ENCODE measurements at regions not wholly inside any gene's neighbourhood (a gene's known extent, or its start where the extent isn't known, plus 50 kb on each side); places are given as distances from the start of the nearest gene placed in this dataset.
A peak's percentile ranks its signal among the peaks of the same experiment; 100 is the strongest.

GRCh38 chr12:93098077-93098476 is 169.0 kb upstream of the EEA1 start:
- TF ChIP-seq CTCF (conservative IDR thresholded peaks at IDR 0.05; ENCODE audit: low read length) = peak; percentile 86
- TF ChIP-seq EZH2phosphoT487 (IDR thresholded peaks at IDR 0.05; ENCODE audit: borderline replicate concordance, low read depth, low read length) = no peak

Measured in OCI-LY7 (cell line).